Stomach (tissue), 8 donors: ENCODE measurements at regions not wholly inside any gene's neighbourhood (a gene's known extent, or its start where the extent isn't known, plus 50 kb on each side); places are given as distances from the start of the nearest gene placed in this dataset.

Experiments
- DNase-seq, 2 donors: peaks; one replicate each; pipeline versions ENCODE4 v3.0.0 to v3.0.0-alpha.2; 2013 to 2019
- H3K27ac ChIP-seq, 5 donors: fragments of 200-600 bp in 4 of 5; sonication (generic) in 4 of 5; one replicate each; pipeline ENCODE4 v1.5.1; 2013 to 2019; ENCODE audit warnings: mild to moderate bottlenecking in 1 of 5, moderate library complexity in 1 of 5
- H3K27me3 ChIP-seq, 3 donors: fragments of 200-600 bp; sonication (generic); one replicate each; pipeline ENCODE4 v1.5.1; 2017 to 2019; ENCODE audit warnings: mixed run types in 1 of 3
- H3K36me3 ChIP-seq, 4 donors: fragments of 200-600 bp; sonication (generic); 1 replicate in 3 of 4; 2 replicates in 1 of 4; pipeline ENCODE4 v1.5.1; 2016 to 2019
- H3K4me1 ChIP-seq, 4 donors: fragments of 200-600 bp; sonication (generic); one replicate each; pipeline ENCODE4 v1.5.1; 2016 to 2019
- H3K4me3 ChIP-seq, 4 donors: fragments of 200-600 bp; sonication (generic) in 3 of 4; one replicate each; pipeline ENCODE4 v1.5.1; 2016 to 2019; ENCODE audit warnings: mild to moderate bottlenecking in 1 of 4
- H3K9me3 ChIP-seq, 4 donors: fragments of 200-600 bp; sonication (generic); one replicate each; pipeline ENCODE4 v1.5.1; 2016 to 2019
- CTCF ChIP-seq, 7 experiments: fragments of 450-650 bp in 4 of 7; fragments of 200-600 bp in 3 of 7; sonication (generic) in 3 of 7; IDR thresholded peaks; one replicate each; pipeline ENCODE4 v1.5.1; 2016 to 2019; ENCODE audit warnings: antibody characterized with exemption in 7 of 7, control low read depth in 2 of 7, mild to moderate bottlenecking in 1 of 7
- EP300 ChIP-seq: sonication (generic); formaldehyde crosslinking; IDR thresholded peaks from one replicate; pipeline ENCODE4 v1.6.1; 2017; ENCODE audit warnings: antibody characterized with exemption
- POLR2A ChIP-seq, 4 donors: fragments of 450-650 bp; IDR thresholded peaks; one replicate each; pipeline ENCODE4 v1.6.1; 2016; ENCODE audit warnings: antibody characterized with exemption in 4 of 4, control low read depth in 2 of 4, mild to moderate bottlenecking in 1 of 4, moderate library complexity in 1 of 4
- POLR2AphosphoS5 ChIP-seq, 3 donors: sonication (generic); formaldehyde crosslinking; IDR thresholded peaks; one replicate each; pipeline ENCODE4 v1.6.1; 2016; ENCODE audit warnings: antibody characterized with exemption in 3 of 3
- WGBS, 5 donors: extraction: QIAGEN DNeasy Blood & Tissue Kit in 3 of 5; methylation state at CpG; one replicate each; pipeline versions ENCODE4 v1.1.5 to v1.1.7; 2013 to 2018; 5-methylcytosine and 5-hydroxymethylcytosine counted together
- intact Hi-C: fragments of 100-400 bp; cut with DNase I; formaldehyde crosslinking; loops from one replicate; pipeline ENCODE4 v1.15.1; 2023; ENCODE audit warnings: low total_unique reads
- donor health status: healthy with polysubstance abuse.
- donor health status: Bipolar disorder and iron deficiency.
- donor health status: healthy.

DNA sequence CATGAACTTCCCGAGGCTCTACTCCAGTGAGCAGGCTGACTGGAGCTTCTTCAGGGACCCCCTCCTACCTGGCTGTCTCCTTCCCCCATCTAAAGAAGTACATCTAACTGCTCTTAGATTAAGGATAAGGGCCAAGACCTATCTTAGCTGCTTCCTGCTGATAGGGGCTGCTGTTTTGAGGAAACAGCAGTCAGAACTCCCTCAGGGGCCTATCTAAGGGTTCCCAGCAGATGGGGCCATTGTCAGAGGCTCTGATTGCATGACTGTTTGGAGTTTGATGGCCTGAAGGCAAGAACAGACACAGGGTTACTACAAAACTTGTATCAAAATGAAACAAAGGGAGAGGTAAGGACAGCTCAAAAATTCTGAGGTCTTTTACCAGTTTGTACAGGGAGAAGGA, 2636.9 kb upstream of the PCDH20 start:
- TF ChIP-seq POLR2AphosphoS5 (IDR thresholded peaks at IDR 0.05) = no peak
- TF ChIP-seq EP300 = no peak
- no peak for TF ChIP-seq CTCF (IDR thresholded peaks at IDR 0.05)
- TF ChIP-seq POLR2A (IDR thresholded peaks at IDR 0.05) = no peak

DNA sequence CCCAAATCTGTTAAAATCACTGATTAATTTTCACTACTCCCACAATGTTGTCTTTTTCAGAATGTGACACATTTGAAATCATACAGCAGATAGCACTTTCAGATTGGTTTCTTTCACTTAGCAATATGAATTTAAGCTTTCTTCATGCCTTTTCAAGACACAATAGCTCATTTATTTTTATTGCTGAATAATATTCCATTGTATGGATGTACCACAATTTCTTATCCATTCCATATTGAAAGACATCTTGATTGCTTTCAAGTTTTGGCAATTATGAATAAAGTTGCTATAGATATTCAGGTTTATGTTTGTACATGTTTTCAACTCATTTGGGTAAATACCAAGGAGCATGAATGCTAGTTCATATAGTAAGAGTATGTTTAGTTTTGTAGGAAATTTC, 2635.6 kb upstream of the PCDH20 start:
- H3K27ac ChIP-seq = no peak overlapping the region
- H3K9me3 ChIP-seq = peaks cover 0 to 6% (median 3%) of the 10 kb centered on the region in 4 donors
- intact Hi-C loops = no loop called here
- H3K27me3 ChIP-seq = no peaks in the 10 kb centered on the region
- TF ChIP-seq EP300 = no peak
- TF ChIP-seq POLR2A (IDR thresholded peaks at IDR 0.05) = no peak
- no peak for TF ChIP-seq POLR2AphosphoS5 (IDR thresholded peaks at IDR 0.05)
- TF ChIP-seq CTCF (IDR thresholded peaks at IDR 0.05) = no peak
- no peaks in the 10 kb centered on the region for H3K4me1 ChIP-seq
- H3K36me3 ChIP-seq = no peaks in the 10 kb centered on the region
- no peak overlapping the region for H3K4me3 ChIP-seq
- no peak for DNase-seq

More for the DNA sequence above, 2636.9 kb upstream of the PCDH20 start:
- DNase-seq = no peak
- no peaks in the 10 kb centered on the region for H3K27me3 ChIP-seq
- H3K36me3 ChIP-seq = no peaks in the 10 kb centered on the region
- no peak overlapping the region for H3K27ac ChIP-seq
- H3K4me3 ChIP-seq = no peak overlapping the region
- H3K4me1 ChIP-seq = no peaks in the 10 kb centered on the region
- H3K9me3 ChIP-seq = peaks cover 0 to 8% (median 3%) of the 10 kb centered on the region in 4 donors
- 42 to 78% (median 56%) methylated on average over 1 of the region's 1 CpG for WGBS, 5 donors
- intact Hi-C loops = no loop called here

- intact Hi-C loops = no loop called here
- TF ChIP-seq POLR2A (IDR thresholded peaks at IDR 0.05) (no peak), EP300 (no peak), POLR2AphosphoS5 (IDR thresholded peaks at IDR 0.05) (no peak), CTCF (IDR thresholded peaks at IDR 0.05) (no peak)
- peak in 1 of 2 donors; percentile 8 for DNase-seq
- Histone ChIP-seq H3K9me3 (no peaks in the 10 kb centered on the region), H3K27ac (no peak overlapping the region), H3K36me3 (no peaks in the 10 kb centered on the region), H3K4me3 (no peak overlapping the region), H3K4me1 (no peaks in the 10 kb centered on the region), H3K27me3 (no peaks in the 10 kb centered on the region)
- WGBS, 5 donors = 26 to 81% (median 54%) methylated on average over 2 of the region's 2 CpGs
These were observed 2625.6 kb upstream of the PCDH20 start for GRCh38 chr13:64041296-64041695.

DNA sequence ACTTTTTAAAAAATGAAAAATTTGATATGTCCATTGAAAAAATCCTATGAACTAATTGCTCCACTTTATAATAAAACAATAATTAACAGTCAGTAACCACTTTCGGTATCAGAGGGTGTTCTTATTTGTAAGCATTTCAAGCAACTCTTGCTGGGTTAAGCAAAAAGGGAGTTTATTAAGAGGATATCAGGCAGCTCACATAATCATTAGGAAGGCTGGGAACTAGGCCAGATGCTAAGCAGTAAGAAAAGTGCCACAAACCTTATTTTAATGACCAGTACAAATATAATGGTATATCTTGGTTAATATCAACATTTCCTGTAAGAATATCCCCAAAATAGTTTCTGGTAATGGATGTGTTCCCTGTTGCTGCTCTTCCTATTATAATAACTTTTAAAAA, 2618.3 kb upstream of the PCDH20 start:
- Histone ChIP-seq H3K9me3 (peaks cover 0 to 6% (median 0%) of the 10 kb centered on the region in 4 donors), H3K4me1 (no peaks in the 10 kb centered on the region), H3K4me3 (no peak overlapping the region), H3K27me3 (no peaks in the 10 kb centered on the region), H3K27ac (no peak overlapping the region), H3K36me3 (no peaks in the 10 kb centered on the region)
- 67 to 90% (median 75%) methylated on average over 1 of the region's 1 CpG for WGBS, 5 donors
- intact Hi-C loops = no loop called here
- no peak for TF ChIP-seq POLR2AphosphoS5 (IDR thresholded peaks at IDR 0.05)
- no peak for TF ChIP-seq POLR2A (IDR thresholded peaks at IDR 0.05)
- TF ChIP-seq CTCF (IDR thresholded peaks at IDR 0.05) = no peak
- no peak for TF ChIP-seq EP300
- no peak for DNase-seq
